ENCODE measurements at regions not wholly inside any gene's neighbourhood (a gene's known extent, or its start where the extent isn't known, plus 50 kb on each side); places are given as distances from the start of the nearest gene placed in this dataset.

DNA sequence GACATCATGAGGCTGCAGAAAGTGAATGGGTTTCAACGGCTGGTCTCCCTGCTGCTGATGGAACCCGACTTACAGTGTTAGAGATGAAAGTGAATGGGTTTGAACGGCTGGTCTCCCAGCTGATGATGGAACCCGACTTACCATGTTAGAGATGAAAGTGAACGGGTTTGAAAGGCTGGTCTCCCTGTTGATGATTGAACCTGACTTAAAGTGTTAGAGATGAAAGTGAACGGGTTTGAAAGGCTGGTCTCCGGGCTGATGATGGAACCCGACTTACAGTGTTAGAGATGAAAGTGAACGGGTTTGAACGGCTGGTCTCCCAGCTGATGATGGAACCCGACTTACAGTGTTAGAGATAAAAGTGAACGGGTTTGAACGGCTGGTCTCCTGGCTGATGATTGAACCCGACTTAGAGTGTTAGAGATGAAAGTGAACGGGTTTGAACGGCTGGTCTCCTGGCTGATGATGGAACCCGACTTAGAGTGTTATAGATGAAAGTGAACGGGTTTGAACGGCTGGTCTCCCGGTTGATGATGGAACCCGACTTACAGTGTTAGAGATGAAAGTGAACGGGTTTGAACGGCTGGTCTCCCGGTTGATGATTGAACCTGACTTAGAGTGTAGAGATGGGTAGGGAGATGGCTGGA is 76.1 kb upstream of the ALKAL2 start:
- no peak overlapping the region for H4K5ac ChIP-seq (ENCODE audit: insufficient read length, low read depth, low read length)
- H4K20me1 ChIP-seq (replicated peaks in 1 of 2; ENCODE audit: control insufficient read depth in 1 of 2, insufficient read depth in 2 of 2, low read length in 2 of 2): no peaks in the 10 kb centered on the region
- H2BK5ac ChIP-seq (ENCODE audit: low read depth, low read length): no peak overlapping the region
- H3K56ac ChIP-seq (replicated peaks; ENCODE audit: insufficient read length, low read depth, low read length): no peak overlapping the region
- no peaks in the 10 kb centered on the region for H3K4me1 ChIP-seq (replicated peaks in 1 of 4; ENCODE audit: control insufficient read depth in 3 of 4, insufficient read depth in 4 of 4, low read length in 3 of 4)
- H2AFZ ChIP-seq (ENCODE audit: low read length): no peak overlapping the region
- H2BK12ac ChIP-seq (ENCODE audit: low read depth, low read length): no peak overlapping the region
- ChIA-PET POLR2A (ENCODE audit: partially characterized antibody) (no interaction called here), CTCF (ENCODE audit: partially characterized antibody) (interaction anchor here (0.6 kb wide), 1 partner anchor 264 kb away, joined by 4 read pairs; no protein-coding TSS in a partner anchor)
- no peak overlapping the region for H2BK20ac ChIP-seq (ENCODE audit: low read length)
- H3K9me3 ChIP-seq (ENCODE audit: insufficient read depth in 2 of 2, low read depth in 1 of 2, low read length in 1 of 2): no peaks in the 10 kb centered on the region
- no peak overlapping the region for H3K9ac ChIP-seq (replicated peaks in 1 of 4; ENCODE audit: extremely low read depth in 1 of 4, low read depth in 3 of 4, low read length in 3 of 4)
- no peak overlapping the region for H3K14ac ChIP-seq (ENCODE audit: insufficient read length)
- H2BK120ac ChIP-seq (replicated peaks; ENCODE audit: low read depth, low read length): no peak overlapping the region
- no peaks in the 10 kb centered on the region for H3K79me1 ChIP-seq (ENCODE audit: low read depth, low read length)
- H3K36me3 ChIP-seq (ENCODE audit: control insufficient read depth in 2 of 4, insufficient read depth in 4 of 4, low read length in 3 of 4): no peaks in the 10 kb centered on the region
- H3K27me3 ChIP-seq (replicated peaks in 1 of 4; ENCODE audit: control insufficient read depth in 3 of 4, extremely low read depth in 1 of 4, insufficient read depth in 3 of 4, low read length in 3 of 4): no peaks in the 10 kb centered on the region; a peak in 1 of 7 replicates
- H3K4me3 ChIP-seq (ENCODE audit: extremely low read depth in 1 of 4, insufficient read depth in 2 of 4, low read depth in 3 of 4, low read length in 4 of 4): no peak overlapping the region
- H3K4ac ChIP-seq (replicated peaks; ENCODE audit: insufficient read length, low read depth, low read length): no peak overlapping the region
- no peak overlapping the region for H3K18ac ChIP-seq (ENCODE audit: extremely low read depth, low read length)
- H3K4me2 ChIP-seq (ENCODE audit: insufficient read depth in 1 of 2, low read depth in 2 of 2, low read length in 2 of 2): no peak overlapping the region
- DNase-seq (ENCODE audit: low read depth in 1 of 2, low spot score in 2 of 2) (no peak), FAIRE-seq (no peak)
- H3K23me2 ChIP-seq (ENCODE audit: low read depth, low read length): no peaks in the 10 kb centered on the region
- WGBS, 2 experiments (ENCODE audit: extremely low coverage in 1 of 2, insufficient coverage in 1 of 2, insufficient read length in 1 of 2, insufficient replicate concordance in 2 of 2, low coverage in 1 of 2, low lambda C conversion rate in 2 of 2, missing lambda C conversion rate in 1 of 2): 94% methylated on average over 24 of the region's 24 CpGs; no CpG with 5 or more reads in 1 of the 2 experiments
- no peaks in the 10 kb centered on the region for H3K79me2 ChIP-seq (ENCODE audit: control insufficient read depth in 1 of 2, insufficient read depth in 2 of 2, low read length in 2 of 2)
- H4K91ac ChIP-seq (replicated peaks; ENCODE audit: insufficient read length, low read length): no peak overlapping the region
- no peak overlapping the region for H2BK15ac ChIP-seq (ENCODE audit: low read length)
- no peak overlapping the region for H2AK5ac ChIP-seq (ENCODE audit: low read depth, low read length)
- TF ChIP-seq CHD2 (IDR thresholded peaks at IDR 0.05; ENCODE audit: low read length) (no peak), TAF7 (optimal IDR thresholded peaks at IDR 0.05; ENCODE audit: borderline replicate concordance, low read depth, low read length) (no peak), EP300 (IDR thresholded peaks at IDR 0.05; ENCODE audit: borderline replicate concordance in 1 of 2, low read depth in 2 of 2, low read length in 2 of 2) (no peak), BACH1 (IDR thresholded peaks at IDR 0.05; ENCODE audit: low read length) (no peak), SP2 (IDR thresholded peaks at IDR 0.05; ENCODE audit: low read length) (no peak), BCL11A (IDR thresholded peaks at IDR 0.05; ENCODE audit: low read depth in 2 of 2, low read length in 2 of 2) (no peak), MAFK (IDR thresholded peaks at IDR 0.05; ENCODE audit: low read depth, low read length) (no peak)
- no peak overlapping the region for H4K8ac ChIP-seq (ENCODE audit: extremely low read depth, insufficient read depth, low read length)
- H3K23ac ChIP-seq (ENCODE audit: insufficient read length): no peak overlapping the region
- H3K27ac ChIP-seq (ENCODE audit: low read depth, low read length): no peak overlapping the region
